ENCODE measurements at regions not wholly inside any gene's neighbourhood (a gene's known extent, or its start where the extent isn't known, plus 50 kb on each side); places are given as distances from the start of the nearest gene placed in this dataset.

- TF ChIP-seq CTCF (IDR thresholded peaks at IDR 0.05) = no peak
Observed at GRCh38 chr3:102170545-102170944, 264.3 kb upstream of the ZPLD1 start.

GRCh38 chr3:102174312-102174712 is 260.5 kb upstream of the ZPLD1 start:
- Histone ChIP-seq H3K27me3 (replicated peaks in 1 of 4; ENCODE audit: control extremely low read depth in 1 of 4, control insufficient read depth in 3 of 4, insufficient read depth in 4 of 4, low read length in 3 of 4) (peaks cover 0 to 3% (median 0%) of the 10 kb centered on the region in 4 experiments), H3K9me3 (ENCODE audit: control extremely low read depth in 1 of 3, control insufficient read depth in 2 of 3, insufficient read depth in 1 of 3, low read length in 2 of 3) (no peaks in the 10 kb centered on the region), H2AFZ (ENCODE audit: insufficient read depth, low read depth, low read length, poor library complexity, severe bottlenecking) (no peak overlapping the region), H3K27ac (ENCODE audit: low read length in 2 of 2) (no peak overlapping the region), H4K20me1 (ENCODE audit: control insufficient read depth, insufficient read depth, low read length, poor library complexity, severe bottlenecking) (no peaks in the 10 kb centered on the region), H3K36me3 (replicated peaks in 1 of 2; ENCODE audit: control extremely low read depth in 1 of 2, control insufficient read depth in 1 of 2, extremely low read depth in 1 of 2, insufficient read depth in 2 of 2, low read length in 1 of 2) (no peaks in the 10 kb centered on the region), H3K4me3 (ENCODE audit: control extremely low read depth in 1 of 5, extremely low read depth in 1 of 5, insufficient read depth in 1 of 5, low read depth in 2 of 5, low read length in 4 of 5) (no peak overlapping the region), H3K4me1 (ENCODE audit: control insufficient read depth in 2 of 2, insufficient read depth in 2 of 2, low read length in 2 of 2) (peaks cover 3 to 4% of the 10 kb centered on the region in 2 donors), H3K4me2 (replicated peaks; ENCODE audit: low read depth, low read length, poor library complexity, severe bottlenecking) (no peak overlapping the region), H3K79me2 (ENCODE audit: control insufficient read depth, insufficient read depth, low read length) (no peaks in the 10 kb centered on the region), H3K9ac (ENCODE audit: low read length) (no peak overlapping the region)
- no peaks in the 10 kb centered on the region for H3K9me3 Mint-ChIP-seq (ENCODE audit: insufficient read depth)
- peaks cover 8% of the 10 kb centered on the region for H3K4me1 Mint-ChIP-seq
- intact Hi-C loops (cut with micrococcal nuclease) = no loop called here
- no peak overlapping the region for H3K4me3 Mint-ChIP-seq
- H3K27ac Mint-ChIP-seq = no peak overlapping the region
- ATAC-seq (ENCODE audit: low read depth) (no peak), DNase-seq (no peak)
- CTCF ChIA-PET = interaction anchor here (1.2 to 1.4 kb wide), 2 partner anchors 11 kb away, joined by 3 to 4 read pairs; no protein-coding TSS in a partner anchor
- POLR2A ChIA-PET = no interaction called here
- H3K27me3 Mint-ChIP-seq = no peaks in the 10 kb centered on the region
- no peak for TF ChIP-seq EZH2 (IDR thresholded peaks at IDR 0.05; ENCODE audit: borderline replicate concordance, insufficient read depth, low read depth, low read length, poor library complexity, severe bottlenecking)
- WGBS (ENCODE audit: insufficient coverage) = 91% methylated on average over 1 of the region's 3 CpGs

More at GRCh38 chr3:102170545-102170944, 264.3 kb upstream of the ZPLD1 start:
- H3K27ac Mint-ChIP-seq = no peak overlapping the region
- no peaks in the 10 kb centered on the region for H3K79me2 ChIP-seq (ENCODE audit: control insufficient read depth, insufficient read depth, low read length)
- no peak overlapping the region for H3K27ac ChIP-seq (ENCODE audit: low read length in 2 of 2)
- H4K20me1 ChIP-seq (ENCODE audit: control insufficient read depth, insufficient read depth, low read length, poor library complexity, severe bottlenecking) = no peaks in the 10 kb centered on the region
- no peak for ATAC-seq (ENCODE audit: low read depth)
- H3K4me2 ChIP-seq (replicated peaks; ENCODE audit: low read depth, low read length, poor library complexity, severe bottlenecking) = no peak overlapping the region
- H3K4me3 Mint-ChIP-seq = no peak overlapping the region
- no peak for DNase-seq
- H3K9ac ChIP-seq (ENCODE audit: low read length) = no peak overlapping the region
- H3K4me1 ChIP-seq (ENCODE audit: control insufficient read depth in 2 of 2, insufficient read depth in 2 of 2, low read length in 2 of 2) = no peaks in the 10 kb centered on the region
- H3K4me3 ChIP-seq (ENCODE audit: control extremely low read depth in 1 of 5, extremely low read depth in 1 of 5, insufficient read depth in 1 of 5, low read depth in 2 of 5, low read length in 4 of 5) = no peak overlapping the region
- ChIA-PET POLR2A (no interaction called here), CTCF (no interaction called here)
- intact Hi-C loops (cut with micrococcal nuclease) = no loop called here
- WGBS (ENCODE audit: insufficient coverage) = no CpG with 5 or more reads among the region's 2 CpGs
- peaks cover 0 to 2% (median 0%) of the 10 kb centered on the region in 4 experiments for H3K27me3 ChIP-seq (replicated peaks in 1 of 4; ENCODE audit: control extremely low read depth in 1 of 4, control insufficient read depth in 3 of 4, insufficient read depth in 4 of 4, low read length in 3 of 4)
- no peaks in the 10 kb centered on the region for H3K9me3 ChIP-seq (ENCODE audit: control extremely low read depth in 1 of 3, control insufficient read depth in 2 of 3, insufficient read depth in 1 of 3, low read length in 2 of 3)
- H3K4me1 Mint-ChIP-seq = no peaks in the 10 kb centered on the region
- no peaks in the 10 kb centered on the region for H3K36me3 ChIP-seq (replicated peaks in 1 of 2; ENCODE audit: control extremely low read depth in 1 of 2, control insufficient read depth in 1 of 2, extremely low read depth in 1 of 2, insufficient read depth in 2 of 2, low read length in 1 of 2)
- no peaks in the 10 kb centered on the region for H3K27me3 Mint-ChIP-seq
- no peak overlapping the region for H2AFZ ChIP-seq (ENCODE audit: insufficient read depth, low read depth, low read length, poor library complexity, severe bottlenecking)
- H3K9me3 Mint-ChIP-seq (ENCODE audit: insufficient read depth) = no peaks in the 10 kb centered on the region

Data from B cell (primary cell).